AML-193 (cell line): ENCODE measurements at regions not wholly inside any gene's neighbourhood (a gene's known extent, or its start where the extent isn't known, plus 50 kb on each side); places are given as distances from the start of the nearest gene placed in this dataset.

Experiments
- DNase-seq, 2 experiments: peaks; one replicate each; lab custom pipeline; 2025; lab: John Stamatoyannopoulos, UW

- no peak for DNase-seq
Measured at GRCh38 chr4:180567080-180567479, 1676.1 kb upstream of the TENM3 start.

GRCh38 chr4:180571516-180572055 lies 1671.6 kb upstream of the TENM3 start:
- no peak for DNase-seq

GRCh38 chr4:180578175-180578574 lies 1665.0 kb upstream of the TENM3 start:
- no peak for DNase-seq

GRCh38 chr4:180581061-180581460 lies 1662.1 kb upstream of the TENM3 start:
- DNase-seq, result no peak

DNA sequence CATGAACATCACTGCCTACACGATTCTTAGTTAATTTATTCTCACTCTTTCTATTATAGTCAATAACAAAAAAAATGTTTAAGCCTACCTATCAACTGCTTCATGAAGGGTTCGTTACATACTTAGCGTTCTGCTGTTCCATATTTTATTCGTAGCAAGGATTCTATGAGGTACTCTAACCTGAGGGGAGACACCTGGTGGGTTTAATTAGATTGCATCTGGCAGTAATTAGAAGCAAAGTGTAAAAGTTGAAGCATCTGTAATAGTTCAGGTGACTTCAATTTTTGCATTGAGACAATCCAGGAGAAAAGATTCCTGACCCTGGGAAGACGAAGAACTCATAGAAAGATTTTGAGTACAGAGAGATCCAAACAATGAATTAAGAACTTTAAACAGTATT lies 1655.8 kb upstream of the TENM3 start:
- DNase-seq, result no peak

DNA sequence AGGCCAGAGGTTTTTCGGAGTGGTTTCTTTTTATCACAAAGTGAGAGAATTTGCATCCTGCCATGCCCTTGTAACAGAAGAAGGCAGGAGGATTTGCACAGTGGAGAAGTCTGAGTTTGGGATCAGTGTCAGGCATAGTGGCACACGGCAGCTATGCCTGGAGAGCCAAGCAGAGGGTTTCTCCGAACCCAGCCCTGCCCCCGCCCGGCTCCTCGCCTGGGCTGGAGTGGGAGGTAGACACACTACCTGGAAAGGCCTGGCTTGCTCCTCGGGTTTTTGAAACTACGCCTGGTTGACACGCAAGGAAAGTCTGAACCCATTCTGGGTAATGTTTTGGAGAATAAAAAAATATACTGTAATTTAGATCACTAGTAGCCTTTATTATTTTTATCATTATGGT lies 1653.6 kb upstream of the TENM3 start:
- no peak for DNase-seq

DNA sequence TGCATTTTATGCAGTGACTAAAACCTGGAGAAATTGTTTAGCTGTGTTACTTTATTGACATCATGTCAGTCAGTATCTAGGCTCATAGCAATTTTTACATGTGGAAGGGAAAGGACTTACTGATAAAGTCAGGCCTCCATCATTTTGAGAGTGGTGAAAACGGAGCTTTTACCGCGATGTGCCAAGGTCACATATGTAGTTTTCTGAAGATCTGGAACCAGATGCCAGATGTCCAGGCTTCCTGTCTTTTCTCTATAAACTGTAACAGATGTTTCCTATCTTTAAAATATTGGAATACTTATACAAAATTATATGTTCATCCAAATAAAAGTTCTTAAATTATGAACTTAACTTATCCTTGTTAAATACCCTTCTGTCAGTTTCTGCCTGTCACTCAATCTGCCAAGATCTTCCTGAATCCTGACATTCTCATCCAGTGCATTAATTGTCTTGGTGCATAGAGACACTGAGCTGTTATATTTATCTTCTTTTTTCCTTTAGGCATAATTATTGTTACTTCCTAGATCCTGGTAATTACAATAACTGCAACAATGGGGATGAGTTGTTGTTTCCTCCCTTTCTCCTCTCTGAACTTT lies 1646.2 kb upstream of the TENM3 start:
- DNase-seq, result no peak

GRCh38 chr4:180598281-180598680 lies 1644.9 kb upstream of the TENM3 start:
- DNase-seq, result no peak

- DNase-seq, result no peak
Measured at GRCh38 chr4:180603791-180604190, 1639.4 kb upstream of the TENM3 start.

DNA sequence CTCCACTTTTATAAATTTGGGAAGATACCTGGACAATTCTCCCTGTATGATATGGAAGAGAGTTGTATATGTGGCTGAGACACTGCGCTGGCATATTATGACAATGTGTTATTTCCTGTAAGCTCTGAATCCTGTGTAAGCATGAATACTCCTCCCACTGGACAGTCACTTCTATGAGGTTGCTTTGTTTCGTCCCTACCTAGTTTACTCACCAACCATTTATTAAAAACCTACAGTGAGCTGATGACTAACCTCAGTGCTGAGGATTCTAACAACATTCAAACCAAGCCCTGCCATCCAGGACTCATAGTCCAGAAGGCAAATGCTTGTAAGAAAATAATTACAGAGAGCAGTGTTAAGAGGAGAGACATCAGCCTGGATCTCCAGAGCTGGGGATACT lies 1632.9 kb upstream of the TENM3 start:
- DNase-seq, result no peak

DNA sequence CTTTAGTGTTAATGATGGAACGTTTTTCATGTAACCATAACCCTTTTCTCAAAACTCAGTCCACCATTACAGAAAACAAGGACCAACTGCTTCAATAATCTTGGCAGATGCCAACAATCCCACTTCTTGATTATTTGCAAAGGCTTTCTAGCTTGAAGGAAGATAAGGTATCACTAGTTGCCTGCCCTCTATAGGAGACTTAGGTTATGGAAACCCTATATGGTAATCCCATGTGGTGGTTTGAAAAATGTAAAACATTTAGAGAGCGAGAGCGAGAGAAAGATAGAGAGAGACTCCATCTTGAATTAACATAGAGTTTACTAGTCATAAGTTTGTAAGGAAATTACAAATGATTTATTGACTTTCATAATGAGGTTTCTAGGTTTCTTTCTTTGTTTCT lies 1627.5 kb upstream of the TENM3 start:
- no peak for DNase-seq

DNA sequence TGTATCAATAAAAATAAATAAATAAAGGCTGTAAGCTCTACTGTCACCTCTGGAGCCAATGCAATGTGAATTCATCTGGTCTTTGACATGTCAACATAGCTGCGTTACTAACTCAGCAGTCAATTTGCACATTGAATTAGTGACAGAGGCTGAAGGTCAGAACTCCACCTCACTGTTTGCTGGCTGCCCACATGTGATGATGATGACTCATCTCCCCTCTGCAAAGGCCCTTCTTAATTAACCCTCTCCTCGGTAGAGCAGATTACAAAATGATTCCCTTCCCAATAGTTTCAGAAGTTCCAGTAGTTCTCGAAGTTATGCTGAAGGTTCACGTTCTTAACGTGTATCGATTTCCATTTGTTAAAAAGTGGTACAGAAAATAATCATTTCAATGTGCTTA lies 1626.0 kb upstream of the TENM3 start:
- DNase-seq, result no peak

- no peak for DNase-seq
Measured at GRCh38 chr4:180618396-180618795, 1624.8 kb upstream of the TENM3 start.

DNA sequence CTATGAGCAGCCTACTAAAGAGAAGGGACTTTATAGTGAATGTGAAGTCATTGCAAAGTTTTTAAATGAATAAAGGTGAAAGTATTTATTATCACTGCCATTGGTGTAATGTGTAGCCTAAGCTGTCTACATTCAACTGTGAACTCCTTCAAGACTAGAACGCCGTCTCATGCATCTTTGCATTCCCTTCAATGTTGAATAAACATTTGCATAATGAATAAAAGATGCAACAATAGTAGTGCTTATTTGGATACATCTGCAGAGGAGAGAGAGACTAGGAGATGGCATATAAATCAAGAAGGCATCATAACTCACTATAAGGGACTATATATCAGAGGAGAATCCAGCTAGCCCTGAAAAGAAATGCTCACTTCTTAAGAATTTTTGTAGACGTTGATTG lies 1623.8 kb upstream of the TENM3 start:
- DNase-seq, result no peak

DNA sequence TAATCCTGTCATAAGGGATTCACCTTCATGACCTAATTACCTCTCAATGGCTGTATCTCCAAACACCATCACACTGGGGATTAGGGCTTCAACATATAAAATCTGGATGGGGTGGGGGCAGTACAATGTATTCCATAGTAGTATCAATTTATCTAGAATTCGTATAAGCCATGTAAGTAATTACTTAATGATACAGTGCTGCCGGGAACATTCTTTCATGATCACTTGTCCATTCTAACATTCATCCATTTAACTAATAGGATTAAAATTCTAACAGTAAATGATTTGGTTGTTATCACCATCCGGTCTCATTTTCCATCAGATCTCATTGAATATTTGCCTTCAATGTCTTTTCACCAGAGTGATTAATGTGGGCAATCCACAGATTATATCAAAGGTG lies 1620.9 kb upstream of the TENM3 start:
- no peak for DNase-seq

DNA sequence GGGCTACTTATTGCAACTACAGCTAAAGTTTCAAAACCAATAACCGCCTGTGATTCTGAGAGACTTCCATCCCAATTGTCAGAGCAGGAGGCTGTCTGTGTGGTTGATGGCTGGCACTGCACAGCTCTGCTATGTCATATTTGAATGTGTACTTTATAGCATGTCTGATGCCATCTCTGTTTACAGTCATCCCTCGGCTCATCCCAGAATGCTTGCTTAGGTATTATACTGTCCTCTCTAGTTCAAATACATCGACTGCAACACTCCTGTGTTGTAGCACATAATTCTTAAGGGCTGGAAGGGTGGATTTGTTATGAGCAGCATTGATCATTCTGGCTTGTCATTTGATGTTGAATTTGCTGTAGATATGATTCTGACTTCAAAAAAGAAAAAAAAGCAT lies 1617.5 kb upstream of the TENM3 start:
- DNase-seq, result no peak

- DNase-seq, result no peak
Measured at GRCh38 chr4:180630012-180630665, 1613.1 kb upstream of the TENM3 start.

DNA sequence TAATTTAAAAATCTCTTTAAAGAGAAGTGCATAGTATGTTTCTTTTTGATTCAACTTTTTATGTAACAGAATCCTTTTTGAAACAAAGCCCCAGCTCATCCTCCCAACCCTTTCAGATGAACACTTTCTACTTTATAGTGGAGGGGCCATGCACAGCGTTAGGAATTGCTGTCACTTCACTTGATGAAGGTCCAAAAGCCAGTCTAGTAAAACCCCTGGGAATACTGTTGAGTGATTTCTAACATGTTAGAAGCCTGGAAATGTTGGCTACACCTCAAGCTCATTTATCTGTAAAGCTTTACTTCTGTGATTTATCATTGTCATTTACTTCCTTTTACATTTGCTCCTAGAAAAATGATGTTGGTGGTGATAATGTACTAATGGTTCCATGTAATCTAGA lies 1608.9 kb upstream of the TENM3 start:
- no peak for DNase-seq

GRCh38 chr4:180635281-180635680 lies 1607.9 kb upstream of the TENM3 start:
- no peak for DNase-seq

GRCh38 chr4:180636696-180637404 lies 1606.4 kb upstream of the TENM3 start:
- DNase-seq, result no peak

DNA sequence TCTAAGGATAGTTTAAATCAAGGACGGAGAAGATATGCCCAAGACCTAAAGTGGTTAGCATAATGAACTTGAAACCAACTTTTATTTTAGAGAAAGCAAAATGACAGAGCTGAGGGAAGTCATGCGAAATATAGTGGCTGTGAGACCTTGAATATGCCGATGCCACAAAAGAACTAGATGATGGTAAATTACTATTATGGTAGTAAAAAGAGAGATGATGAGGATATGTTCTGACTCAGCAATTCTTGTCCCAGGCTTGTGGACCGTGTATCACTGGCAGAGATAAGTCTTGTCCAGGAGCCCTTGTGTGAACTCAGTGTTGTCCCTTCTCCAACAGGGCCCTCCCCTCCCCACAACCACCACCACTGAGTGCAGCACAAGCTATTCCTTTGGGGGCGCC lies 1605.6 kb upstream of the TENM3 start:
- no peak for DNase-seq

DNA sequence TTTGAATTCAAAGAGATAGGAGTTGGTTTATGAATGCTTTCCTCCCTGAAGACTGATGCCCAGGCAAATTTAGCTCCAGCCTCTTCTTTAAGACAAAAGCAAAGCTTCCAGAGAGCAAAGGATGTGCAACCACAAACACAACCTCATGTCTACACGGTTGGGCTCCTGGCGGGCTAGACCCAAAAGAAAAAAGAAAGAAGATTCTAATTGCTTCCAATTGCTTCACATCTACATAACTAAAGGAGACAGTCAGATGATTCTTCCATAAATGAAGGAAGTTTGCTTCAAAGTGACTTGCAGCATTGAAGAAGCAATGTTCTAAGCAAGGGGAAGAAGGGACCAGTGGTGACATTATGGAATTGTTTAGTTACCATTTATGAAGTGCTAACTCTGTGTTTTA lies 1603.0 kb upstream of the TENM3 start:
- DNase-seq, result no peak

DNA sequence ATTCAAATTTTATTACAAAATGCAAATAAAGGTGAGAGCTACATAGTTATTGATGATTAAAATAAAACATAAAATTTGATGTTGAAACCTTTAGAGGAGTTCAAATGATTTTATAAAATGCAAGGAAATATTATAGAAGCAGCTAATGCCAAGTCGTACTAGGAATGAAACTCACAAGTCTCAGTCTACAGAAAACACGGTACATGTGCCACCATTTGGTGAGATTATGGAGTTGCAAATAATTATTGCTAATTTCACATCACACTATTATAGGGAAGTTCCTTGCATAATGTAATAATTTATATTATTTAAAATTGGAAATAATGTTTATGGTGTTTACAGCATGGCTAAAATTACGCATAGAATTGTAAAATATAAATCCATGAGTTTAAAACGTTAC lies 1601.7 kb upstream of the TENM3 start:
- DNase-seq, result no peak
